ENCODE measurements at regions not wholly inside any gene's neighbourhood (a gene's known extent, or its start where the extent isn't known, plus 50 kb on each side); places are given as distances from the start of the nearest gene placed in this dataset.

GRCh38 chr4:74661427-74662201, 132.7 kb downstream of the BTC start:
- no peaks in the 10 kb centered on the region for H3K9me3 ChIP-seq
- H3K4me1 ChIP-seq: peaks cover 0 to 8% (median 0%) of the 10 kb centered on the region in 12 donors
- ATAC-seq: no peak
- no peak overlapping the region for H3K4me3 ChIP-seq
- 89 to 96% (median 91%) methylated on average over 2 of the region's 2 CpGs for WGBS, 4 donors
- no peaks in the 10 kb centered on the region for H3K27me3 ChIP-seq
- no peak for DNase-seq
- intact Hi-C loops (cut with DNase I): no loop called here
- H3K36me3 ChIP-seq: no peaks in the 10 kb centered on the region
- no peak overlapping the region for H3K27ac ChIP-seq
- TF ChIP-seq POLR2A (IDR thresholded peaks at IDR 0.05) (no peak), CTCF (IDR thresholded peaks at IDR 0.05) (no peak)

GRCh38 chr4:74663631-74664030, 130.7 kb downstream of the BTC start:
- no peak for ATAC-seq
- TF ChIP-seq CTCF (IDR thresholded peaks at IDR 0.05): no peak
- no peak for TF ChIP-seq POLR2A (IDR thresholded peaks at IDR 0.05)
- intact Hi-C loops (cut with DNase I): no loop called here

GRCh38 chr4:74665346-74665745, 129.0 kb downstream of the BTC start:
- Histone ChIP-seq H3K36me3 (no peaks in the 10 kb centered on the region), H3K4me1 (no peaks in the 10 kb centered on the region), H3K27ac (no peak overlapping the region), H3K4me3 (no peak overlapping the region), H3K27me3 (peaks cover 0 to 8% (median 0%) of the 10 kb centered on the region in 9 donors), H3K9me3 (no peaks in the 10 kb centered on the region)
- 77 to 89% (median 85%) methylated on average over 4 of the region's 4 CpGs for WGBS, 4 donors
- ATAC-seq (no peak), DNase-seq (no peak)
- intact Hi-C loops (cut with DNase I): no loop called here
- TF ChIP-seq POLR2A (IDR thresholded peaks at IDR 0.05) (no peak), CTCF (IDR thresholded peaks at IDR 0.05) (no peak)

More at GRCh38 chr4:74663631-74664030, 130.7 kb downstream of the BTC start:
- Histone ChIP-seq H3K36me3 (no peaks in the 10 kb centered on the region), H3K27me3 (peaks cover 0 to under 1% (median 0%) of the 10 kb centered on the region in 9 donors), H3K9me3 (no peaks in the 10 kb centered on the region), H3K4me1 (peaks cover 0 to 8% (median 0%) of the 10 kb centered on the region in 12 donors), H3K4me3 (no peak overlapping the region), H3K27ac (no peak overlapping the region)
- DNase-seq: no peak

- no peaks in the 10 kb centered on the region for H3K4me1 ChIP-seq
- WGBS, 4 donors: 90 to 95% (median 94%) methylated on average over 3 of the region's 3 CpGs
- peaks cover 0 to 8% (median 0%) of the 10 kb centered on the region in 9 donors for H3K27me3 ChIP-seq
- TF ChIP-seq POLR2A (IDR thresholded peaks at IDR 0.05) (no peak), CTCF (IDR thresholded peaks at IDR 0.05) (no peak)
- ATAC-seq: no peak
- H3K27ac ChIP-seq: no peak overlapping the region
- intact Hi-C loops (cut with DNase I): no loop called here
- no peaks in the 10 kb centered on the region for H3K36me3 ChIP-seq
- DNase-seq: no peak
- no peak overlapping the region for H3K4me3 ChIP-seq
- H3K9me3 ChIP-seq: no peaks in the 10 kb centered on the region
Observed at GRCh38 chr4:74665876-74666275, 128.4 kb downstream of the BTC start.

Measured in heart left ventricle (tissue), 16 donors.